Mucosa of descending colon (tissue), 3 donors: ENCODE measurements at regions not wholly inside any gene's neighbourhood (a gene's known extent, or its start where the extent isn't known, plus 50 kb on each side); places are given as distances from the start of the nearest gene placed in this dataset.

Experiments used
- ATAC-seq: fragments of 200-7000 bp; cut with Tn5 transposase; one replicate; pipeline ENCODE4 v1.9.1; 2020; ENCODE audit warnings: mild to moderate bottlenecking, moderate library complexity
- DNase-seq, 3 donors: peaks; one replicate each; pipeline ENCODE4 v3.0.0-alpha.2; 2020
- H3K36me3 ChIP-seq: fragments of 200-600 bp; one replicate; pipeline ENCODE4 v1.8.0; 2021; ENCODE audit warnings: low read depth, mild to moderate bottlenecking
- H3K4me1 ChIP-seq: fragments of 200-600 bp; one replicate; pipeline ENCODE4 v1.8.0; 2021; ENCODE audit warnings: low read depth, mild to moderate bottlenecking
- H3K4me3 ChIP-seq: fragments of 200-600 bp; one replicate; pipeline ENCODE4 v1.8.0; 2021; ENCODE audit warnings: mild to moderate bottlenecking
- H3K9me3 ChIP-seq: fragments of 200-600 bp; one replicate; pipeline ENCODE4 v1.8.0; 2021; ENCODE audit warnings: mild to moderate bottlenecking
- CTCF ChIP-seq: fragments of 200-600 bp; IDR thresholded peaks from one replicate; pipeline ENCODE4 v1.8.0; 2022; ENCODE audit warnings: antibody characterized with exemption, mild to moderate bottlenecking
- intact Hi-C, 2 donors: fragments of 100-400 bp; cut with DNase I in 1 of 2; cut with micrococcal nuclease in 1 of 2; formaldehyde crosslinking; loops; one replicate each; pipeline versions ENCODE4 v1.11.0 to v1.11.1; 2022; cut with DNase I, micrococcal nuclease
- donor health status: DM: no; HTN: no; CAD: no; lungs with moderate emphysema.
- donor health status: DM: no; HTN: no; CAD: no.
- donor health status: DM: no; HTN: yes; CAD: no.

GRCh38 chr7:118720632-118721031 lies 496.1 kb downstream of the ANKRD7 start:
- no peak for TF ChIP-seq CTCF
- H3K36me3 ChIP-seq: no peaks in the 10 kb centered on the region
- DNase-seq (no peak), ATAC-seq (no peak)
- H3K4me3 ChIP-seq: no peak overlapping the region
- H3K9me3 ChIP-seq: no peaks in the 10 kb centered on the region
- no peaks in the 10 kb centered on the region for H3K4me1 ChIP-seq
- intact Hi-C loops: no loop called here

- Histone ChIP-seq H3K4me1 (no peaks in the 10 kb centered on the region), H3K36me3 (no peaks in the 10 kb centered on the region), H3K9me3 (no peaks in the 10 kb centered on the region), H3K4me3 (no peak overlapping the region)
- intact Hi-C loops: no loop called here
- DNase-seq: no peak
- TF ChIP-seq CTCF: no peak
- no peak for ATAC-seq
Observed at GRCh38 chr7:118731854-118732253, 507.4 kb downstream of the ANKRD7 start.

GRCh38 chr7:118734541-118734940 lies 510.0 kb downstream of the ANKRD7 start:
- no peak for TF ChIP-seq CTCF
- Histone ChIP-seq H3K36me3 (no peaks in the 10 kb centered on the region), H3K4me3 (no peak overlapping the region), H3K9me3 (no peaks in the 10 kb centered on the region), H3K4me1 (no peaks in the 10 kb centered on the region)
- ATAC-seq (no peak), DNase-seq (no peak)
- intact Hi-C loops: no loop called here

- no peaks in the 10 kb centered on the region for H3K4me1 ChIP-seq
- intact Hi-C loops: no loop called here
- no peak for DNase-seq
- H3K4me3 ChIP-seq: no peak overlapping the region
- H3K36me3 ChIP-seq: no peaks in the 10 kb centered on the region
- ATAC-seq: no peak
- no peaks in the 10 kb centered on the region for H3K9me3 ChIP-seq
- TF ChIP-seq CTCF: no peak
Observed at GRCh38 chr7:118735441-118735840, 510.9 kb downstream of the ANKRD7 start.

GRCh38 chr7:118737935-118738334 lies 513.4 kb downstream of the ANKRD7 start:
- no peaks in the 10 kb centered on the region for H3K36me3 ChIP-seq
- no peaks in the 10 kb centered on the region for H3K4me1 ChIP-seq
- no peaks in the 10 kb centered on the region for H3K9me3 ChIP-seq
- no peak overlapping the region for H3K4me3 ChIP-seq
- intact Hi-C loops: no loop called here
- DNase-seq: no peak
- ATAC-seq: no peak
- TF ChIP-seq CTCF: no peak

- no peak overlapping the region for H3K4me3 ChIP-seq
- ATAC-seq (no peak), DNase-seq (no peak)
- H3K9me3 ChIP-seq: no peaks in the 10 kb centered on the region
- H3K4me1 ChIP-seq: no peaks in the 10 kb centered on the region
- intact Hi-C loops: no loop called here
- TF ChIP-seq CTCF: no peak
- no peaks in the 10 kb centered on the region for H3K36me3 ChIP-seq
Observed at GRCh38 chr7:118745927-118746326, 521.4 kb downstream of the ANKRD7 start.
